ENCODE measurements at regions not wholly inside any gene's neighbourhood (a gene's known extent, or its start where the extent isn't known, plus 50 kb on each side); places are given as distances from the start of the nearest gene placed in this dataset.

GRCh38 chr15:25051399-25052154, 96.8 kb downstream of the SNRPN start:
- Histone ChIP-seq H3K4me3 (peak overlapping the region; percentile 42), H3K27me3 (0 out of 2 replicates have a peak, but pooled peaks cover 4% of the 10 kb centered on the region), H3K4me1 (no peaks in the 10 kb centered on the region), H3K9ac (no peak overlapping the region), H3K4me2 (no peak overlapping the region), H3K9me3 (peaks cover 98% of the 10 kb centered on the region), H3K36me3 (peaks cover 97% of the 10 kb centered on the region), H3K27ac (no peak overlapping the region), H4K20me1 (no peaks in the 10 kb centered on the region)
- no peak for TF ChIP-seq Cebpa-rat (IDR thresholded peaks at IDR 0.05)

GRCh38 chr15:25052191-25052999, 97.6 kb downstream of the SNRPN start:
- no peak overlapping the region for H3K9ac ChIP-seq
- H3K4me3 ChIP-seq, result peak overlapping the region; percentile 42
- H3K27me3 ChIP-seq, result 0 out of 2 replicates have a peak, but pooled peaks cover 4% of the 10 kb centered on the region
- no peaks in the 10 kb centered on the region for H3K4me1 ChIP-seq
- no peak for TF ChIP-seq Cebpa-rat (IDR thresholded peaks at IDR 0.05)
- no peak overlapping the region for H3K4me2 ChIP-seq
- peaks cover 97% of the 10 kb centered on the region for H3K36me3 ChIP-seq
- H3K9me3 ChIP-seq, result peaks cover 98% of the 10 kb centered on the region
- no peaks in the 10 kb centered on the region for H4K20me1 ChIP-seq
- H3K27ac ChIP-seq, result no peak overlapping the region

DNA sequence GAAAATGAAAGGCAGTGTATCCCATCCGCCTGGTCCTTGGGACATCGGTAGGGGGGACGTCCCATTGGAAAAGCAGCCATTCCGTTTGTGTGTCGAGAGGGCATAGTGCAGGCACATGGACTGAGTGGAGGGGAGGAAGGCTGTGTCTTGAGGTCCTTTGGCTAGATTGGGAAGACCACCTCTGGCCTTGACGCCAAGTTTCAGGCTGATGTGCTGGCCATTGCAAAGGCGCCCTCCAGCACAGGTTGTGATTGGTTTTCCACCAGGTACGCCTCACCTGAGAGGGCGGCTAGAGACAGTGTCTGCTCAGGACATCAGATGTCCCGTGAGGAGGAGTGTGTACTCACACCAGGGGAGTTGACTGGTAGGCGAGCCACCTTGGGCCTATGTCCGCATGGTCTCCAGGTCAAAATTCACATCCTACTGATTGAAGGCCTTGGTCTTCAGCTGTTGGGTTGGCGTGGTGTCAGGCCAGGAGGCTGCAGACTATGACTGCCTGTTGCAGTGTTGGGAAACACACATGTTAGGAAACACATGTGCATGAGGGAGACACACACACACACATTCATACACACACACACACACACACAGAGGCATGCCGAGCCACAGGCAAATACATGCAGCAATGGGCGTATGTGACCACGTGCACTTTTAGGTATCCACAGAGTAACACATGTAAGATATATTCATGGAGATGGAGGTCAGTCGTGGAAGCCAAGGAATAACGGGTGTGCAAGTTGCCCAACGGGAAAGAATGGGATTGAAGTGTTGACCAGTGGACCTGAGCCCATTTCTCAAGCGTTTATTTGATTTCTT, 98.4 kb downstream of the SNRPN start:
- Histone ChIP-seq H3K4me2 (no peak overlapping the region), H3K9me3 (peaks cover 98% of the 10 kb centered on the region)

DNA sequence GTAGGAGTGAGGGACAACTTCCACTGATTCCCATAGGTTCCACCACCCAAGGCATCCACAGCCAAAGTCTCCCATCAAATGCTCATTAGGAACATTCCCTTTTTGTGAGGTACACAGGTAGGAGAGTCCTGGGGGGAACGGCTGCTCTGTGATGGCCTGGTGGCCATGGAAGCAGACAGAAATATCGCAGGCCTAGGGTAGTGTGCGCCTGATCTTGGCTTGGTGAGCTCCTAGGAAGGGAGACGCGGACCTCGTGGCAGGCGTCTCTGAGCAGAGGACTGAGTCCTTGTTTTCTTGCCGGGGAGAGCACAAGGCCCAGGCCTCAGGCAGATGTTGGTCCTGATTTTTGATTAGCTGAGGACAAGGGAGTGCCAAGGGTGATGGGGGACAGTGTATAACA, 99.5 kb downstream of the SNRPN start:
- Histone ChIP-seq H3K4me1 (no peaks in the 10 kb centered on the region), H3K27me3 (peaks cover 4% of the 10 kb centered on the region; the same call in 1 of the 2 replicates), H3K27ac (no peak overlapping the region), H3K9me3 (peaks cover 100% of the 10 kb centered on the region), H4K20me1 (no peaks in the 10 kb centered on the region), H3K9ac (no peak overlapping the region), H3K4me2 (no peak overlapping the region), H3K36me3 (peaks cover 100% of the 10 kb centered on the region), H3K4me3 (peak overlapping the region; percentile 42; the same call in 1 of the 2 replicates)
- no peak for TF ChIP-seq Cebpa-rat (IDR thresholded peaks at IDR 0.05)

More for the DNA sequence above, 98.4 kb downstream of the SNRPN start:
- Histone ChIP-seq H3K36me3 (peaks cover 97% of the 10 kb centered on the region), H3K4me3 (peak overlapping the region; percentile 42; the same call in 1 of the 2 replicates), H3K27ac (no peak overlapping the region), H3K4me1 (no peaks in the 10 kb centered on the region), H3K9ac (no peak overlapping the region), H3K27me3 (peaks cover 4% of the 10 kb centered on the region; the same call in 1 of the 2 replicates), H4K20me1 (no peaks in the 10 kb centered on the region)
- TF ChIP-seq Cebpa-rat (IDR thresholded peaks at IDR 0.05), result no peak

- no peak overlapping the region for H3K9ac ChIP-seq
- no peak for TF ChIP-seq Cebpa-rat (IDR thresholded peaks at IDR 0.05)
- no peak overlapping the region for H3K4me2 ChIP-seq
- H3K4me3 ChIP-seq, result peak overlapping the region; percentile 42
- H3K9me3 ChIP-seq, result peaks cover 100% of the 10 kb centered on the region
- H4K20me1 ChIP-seq, result no peaks in the 10 kb centered on the region
- peaks cover 4% of the 10 kb centered on the region; the same call in 1 of the 2 replicates for H3K27me3 ChIP-seq
- no peaks in the 10 kb centered on the region for H3K4me1 ChIP-seq
- no peak overlapping the region for H3K27ac ChIP-seq
- peaks cover 100% of the 10 kb centered on the region for H3K36me3 ChIP-seq
Observed at GRCh38 chr15:25054943-25055342, 100.2 kb downstream of the SNRPN start.

DNA sequence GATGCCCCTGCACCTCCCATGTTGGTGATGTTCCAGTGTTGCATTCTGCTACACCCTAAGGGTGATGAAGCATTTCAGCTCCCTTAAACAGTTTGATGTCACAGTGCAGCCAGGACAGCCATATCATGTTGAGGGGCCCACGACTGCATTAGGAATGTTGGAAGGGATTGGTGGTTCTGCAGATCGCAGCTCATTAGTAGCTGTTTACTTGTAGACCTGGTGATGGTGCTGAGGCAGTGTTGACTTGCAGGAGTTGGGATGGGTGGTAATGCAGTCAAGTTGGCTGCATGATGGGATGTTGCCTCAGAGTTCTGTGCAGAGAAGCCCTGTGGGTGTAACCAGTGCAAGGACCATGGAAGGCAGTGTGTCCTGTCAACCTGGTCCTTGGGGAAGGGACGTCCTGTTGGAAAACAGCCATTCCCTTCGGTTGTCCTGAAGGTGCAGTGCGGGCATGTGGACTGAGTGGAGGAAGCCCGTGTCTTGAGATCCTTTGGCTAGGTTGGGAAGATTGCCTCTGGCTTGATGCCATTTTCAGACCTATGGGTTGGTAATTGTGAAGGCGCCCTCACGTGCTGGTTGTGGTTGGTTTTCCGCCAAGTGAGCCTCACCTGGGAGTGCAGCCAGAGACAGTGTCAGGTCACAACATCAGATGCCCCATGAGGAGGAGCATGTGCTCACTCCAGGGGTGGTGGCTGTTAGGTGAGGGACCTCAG, 100.7 kb downstream of the SNRPN start:
- Histone ChIP-seq H3K4me2 (no peak overlapping the region), H3K27ac (no peak overlapping the region), H3K27me3 (peaks cover 4% of the 10 kb centered on the region; the same call in 1 of the 2 replicates), H3K4me3 (peak overlapping the region; percentile 42), H3K36me3 (peaks cover 100% of the 10 kb centered on the region), H4K20me1 (no peaks in the 10 kb centered on the region), H3K4me1 (no peaks in the 10 kb centered on the region), H3K9ac (no peak overlapping the region), H3K9me3 (peaks cover 100% of the 10 kb centered on the region)
- no peak for TF ChIP-seq Cebpa-rat (IDR thresholded peaks at IDR 0.05)

- peaks cover 100% of the 10 kb centered on the region for H3K36me3 ChIP-seq
- H3K9me3 ChIP-seq, result peaks cover 100% of the 10 kb centered on the region
Observed at GRCh38 chr15:25056484-25057425, 102.0 kb downstream of the SNRPN start.

GRCh38 chr15:25057574-25057973, 102.8 kb downstream of the SNRPN start:
- no peaks in the 10 kb centered on the region for H4K20me1 ChIP-seq
- H3K9ac ChIP-seq, result no peak overlapping the region
- no peak overlapping the region for H3K4me2 ChIP-seq
- no peak overlapping the region for H3K27ac ChIP-seq
- H3K27me3 ChIP-seq, result peaks cover 4% of the 10 kb centered on the region; the same call in 1 of the 2 replicates
- no peak for TF ChIP-seq Cebpa-rat (IDR thresholded peaks at IDR 0.05)
- peak overlapping the region; percentile 45 for H3K4me3 ChIP-seq
- peaks cover 100% of the 10 kb centered on the region for H3K36me3 ChIP-seq
- H3K9me3 ChIP-seq, result peaks cover 100% of the 10 kb centered on the region
- no peaks in the 10 kb centered on the region for H3K4me1 ChIP-seq

More at GRCh38 chr15:25056484-25057425, 102.0 kb downstream of the SNRPN start:
- H3K27me3 ChIP-seq, result peaks cover 4% of the 10 kb centered on the region; the same call in 1 of the 2 replicates
- TF ChIP-seq Cebpa-rat (IDR thresholded peaks at IDR 0.05), result no peak
- no peaks in the 10 kb centered on the region for H4K20me1 ChIP-seq
- no peaks in the 10 kb centered on the region for H3K4me1 ChIP-seq
- no peak overlapping the region for H3K4me2 ChIP-seq
- no peak overlapping the region for H3K27ac ChIP-seq
- H3K9ac ChIP-seq, result no peak overlapping the region
- H3K4me3 ChIP-seq, result peak overlapping the region; percentile 45

Measured in BLaER1 (cell line).